M059J (cell line): ENCODE measurements at regions not wholly inside any gene's neighbourhood (a gene's known extent, or its start where the extent isn't known, plus 50 kb on each side); places are given as distances from the start of the nearest gene placed in this dataset.

Experiments
- DNase-seq: peaks from one replicate; pipeline ENCODE4 v3.0.0-alpha.2; 2012; ENCODE audit warnings: low read depth

- DNase-seq: no peak
These were observed 246.8 kb downstream of the CDC5L start for GRCh38 chr6:44634321-44634720.

- no peak for DNase-seq
These were observed 248.0 kb downstream of the CDC5L start for GRCh38 chr6:44635486-44635885.

DNA sequence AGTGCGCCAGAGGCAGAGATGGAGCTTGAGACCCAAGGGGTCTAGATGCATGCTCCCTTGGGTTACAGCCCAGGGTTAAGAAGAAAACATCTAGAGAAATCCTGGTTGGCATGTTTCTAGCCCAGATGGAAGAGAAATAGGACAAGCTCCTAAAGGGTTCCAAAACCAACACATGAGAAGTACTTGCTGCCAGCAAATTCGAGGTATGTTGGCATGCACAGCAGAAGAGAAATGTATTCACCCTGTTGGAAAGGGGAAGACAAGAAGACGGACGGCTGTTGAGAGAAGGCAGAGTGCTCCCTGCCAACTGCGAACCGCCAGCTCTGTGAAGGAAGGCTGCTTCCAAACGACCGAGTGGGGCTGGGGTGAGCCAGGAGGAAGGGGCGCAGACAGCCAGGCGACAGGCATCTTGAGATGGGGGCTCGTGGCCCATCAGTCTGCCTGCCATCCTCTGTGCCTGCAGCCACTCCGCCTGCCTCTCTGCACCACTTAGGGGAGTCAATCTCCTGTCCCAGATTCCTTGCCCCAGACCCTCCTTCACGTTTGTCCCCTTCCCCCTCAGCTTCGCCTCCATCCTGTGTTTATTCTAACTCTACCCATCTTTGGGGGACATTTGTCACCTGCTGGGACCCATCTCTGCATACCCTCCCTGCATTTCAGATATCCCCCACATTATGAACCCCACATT, 249.2 kb downstream of the CDC5L start:
- no peak for DNase-seq

DNA sequence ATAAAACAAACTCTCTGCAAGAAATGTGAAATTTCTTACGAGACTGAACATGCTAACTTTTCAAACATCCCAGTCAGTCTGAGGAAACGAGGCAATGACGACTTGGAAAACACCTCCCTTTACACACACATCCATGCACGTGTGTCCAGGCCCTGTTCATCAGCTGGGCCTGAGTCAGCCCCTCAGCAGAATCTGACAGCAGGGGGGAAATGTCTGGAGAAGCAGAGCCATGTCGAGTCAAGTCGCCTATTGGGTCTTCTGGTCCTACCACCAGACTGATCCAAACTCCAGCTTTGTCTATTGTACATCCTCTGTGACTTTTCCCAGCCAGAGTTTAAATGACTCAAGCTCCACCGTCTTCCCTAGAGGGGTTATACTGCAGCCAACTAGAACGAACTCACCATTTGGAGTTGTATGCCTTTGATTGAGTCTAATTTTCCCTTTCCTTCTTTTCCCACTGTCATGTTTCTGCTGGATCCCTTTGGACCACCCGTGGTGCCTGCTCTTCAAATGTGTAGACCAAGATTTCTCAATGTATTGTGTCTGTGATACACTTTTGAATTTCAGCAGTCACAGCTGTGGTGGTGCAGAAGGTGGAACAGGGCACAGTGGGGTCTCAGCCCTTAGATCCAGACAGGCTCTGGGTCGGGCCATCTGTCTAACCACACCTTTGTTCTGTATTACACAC, 254.0 kb downstream of the CDC5L start:
- DNase-seq: no peak

- no peak for DNase-seq
These were observed 254.8 kb downstream of the CDC5L start for GRCh38 chr6:44642349-44642748.

DNA sequence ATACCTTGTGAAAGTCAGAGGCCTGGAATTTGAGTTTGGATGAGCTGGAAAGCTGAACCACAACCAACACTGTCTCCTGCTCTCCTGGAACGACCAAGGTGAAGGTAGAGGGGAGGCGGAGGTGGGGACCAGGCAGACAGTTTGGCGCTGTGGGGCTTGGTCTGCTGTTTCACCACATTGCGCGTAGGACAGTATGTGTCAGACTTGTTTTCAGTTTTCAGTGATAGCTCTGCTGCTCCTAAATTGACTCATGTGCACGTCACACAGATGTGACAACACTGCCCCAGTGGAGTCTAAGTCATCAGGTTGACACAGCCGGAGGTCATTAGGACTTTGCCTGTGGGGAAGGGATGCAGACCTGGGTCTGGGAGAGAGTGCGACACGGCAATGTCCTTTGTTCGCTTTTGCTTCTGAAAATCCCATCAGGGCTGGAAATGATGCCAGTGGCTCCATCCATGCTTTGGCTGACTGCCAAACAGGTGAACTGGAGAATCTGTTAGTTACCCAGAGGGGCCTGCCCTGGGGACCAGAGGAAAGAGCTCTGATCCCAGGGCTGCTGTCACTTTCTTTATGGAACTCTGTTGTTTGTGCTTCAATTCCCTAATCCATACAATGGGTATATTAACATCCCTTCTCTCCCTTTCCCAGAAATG, 255.5 kb downstream of the CDC5L start:
- peak; percentile 93 for DNase-seq

- DNase-seq: no peak
These were observed 257.8 kb downstream of the CDC5L start for GRCh38 chr6:44645276-44645675.

DNA sequence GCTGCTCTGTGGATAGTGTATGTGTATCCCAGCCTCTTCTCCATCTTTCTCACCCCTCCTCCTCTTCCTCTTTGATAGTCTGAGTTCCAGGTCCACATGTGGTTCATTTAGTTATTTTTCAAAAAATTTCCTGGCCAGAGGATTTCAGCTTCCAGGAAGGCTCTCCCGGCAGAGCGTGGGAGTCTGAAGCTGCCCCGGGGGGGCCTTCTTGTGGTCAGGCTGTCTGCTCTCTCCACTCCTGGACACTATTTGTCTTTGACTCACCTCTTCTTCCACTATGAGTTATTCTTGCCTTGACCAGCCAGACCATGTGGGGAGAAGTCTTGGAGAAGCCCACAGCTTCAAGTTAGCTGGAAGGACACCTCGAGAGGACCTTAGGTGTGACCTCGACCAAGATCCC, 258.8 kb downstream of the CDC5L start:
- peak; percentile 95 for DNase-seq

DNA sequence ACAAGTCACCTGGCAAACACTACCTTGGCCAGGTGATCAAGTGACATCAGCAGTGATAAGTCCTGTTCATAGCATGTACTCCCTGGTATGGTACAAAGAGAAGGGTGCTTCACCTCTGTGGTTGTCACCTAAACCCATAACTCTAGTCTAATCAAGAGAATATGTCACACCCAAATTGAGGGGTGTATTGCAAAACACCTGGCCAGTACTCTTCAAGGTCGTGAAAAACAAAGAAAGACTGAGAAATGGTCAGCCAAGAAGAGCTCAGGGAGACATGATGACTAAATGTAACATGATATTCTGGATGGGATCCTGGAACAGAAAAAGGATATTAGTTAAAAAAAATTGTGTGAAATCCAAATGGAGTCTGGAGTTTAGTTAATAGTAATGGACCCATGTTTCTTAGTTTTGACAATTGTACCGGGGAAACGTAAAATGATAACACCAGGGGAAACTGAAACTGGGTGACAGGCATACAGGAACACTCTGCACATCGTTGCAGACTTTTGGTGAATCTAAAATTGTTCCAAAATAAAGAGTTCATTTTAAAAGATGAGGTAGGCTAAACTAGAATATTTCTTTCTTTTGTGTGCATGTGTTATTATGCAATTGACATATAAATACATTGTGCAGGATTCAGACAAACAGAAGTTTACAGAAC, 262.0 kb downstream of the CDC5L start:
- peak; percentile 80 for DNase-seq

- no peak for DNase-seq
These were observed 263.0 kb downstream of the CDC5L start for GRCh38 chr6:44650495-44650894.

GRCh38 chr6:44650947-44651346, 263.4 kb downstream of the CDC5L start:
- DNase-seq: peak; percentile 95

DNA sequence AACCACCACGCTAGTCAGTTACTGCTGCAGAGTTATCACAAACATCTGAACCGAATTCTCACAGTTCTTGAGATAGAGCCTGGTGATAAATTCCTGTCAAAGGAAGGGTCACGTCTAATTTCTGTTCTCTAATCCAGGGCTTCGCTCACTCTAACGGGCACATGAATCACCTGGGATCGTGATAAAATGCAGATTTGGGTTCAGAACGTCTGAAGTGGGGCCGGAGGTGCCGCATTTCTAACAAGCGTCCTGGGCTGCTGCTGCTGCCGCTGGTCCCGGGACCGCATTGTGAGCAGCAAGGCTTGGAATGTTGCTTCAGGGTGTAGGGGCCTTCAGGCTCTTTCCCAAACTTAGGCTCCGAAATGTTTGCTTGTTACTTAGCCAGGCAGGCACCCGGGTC, 264.1 kb downstream of the CDC5L start:
- peak; percentile 82 for DNase-seq

DNA sequence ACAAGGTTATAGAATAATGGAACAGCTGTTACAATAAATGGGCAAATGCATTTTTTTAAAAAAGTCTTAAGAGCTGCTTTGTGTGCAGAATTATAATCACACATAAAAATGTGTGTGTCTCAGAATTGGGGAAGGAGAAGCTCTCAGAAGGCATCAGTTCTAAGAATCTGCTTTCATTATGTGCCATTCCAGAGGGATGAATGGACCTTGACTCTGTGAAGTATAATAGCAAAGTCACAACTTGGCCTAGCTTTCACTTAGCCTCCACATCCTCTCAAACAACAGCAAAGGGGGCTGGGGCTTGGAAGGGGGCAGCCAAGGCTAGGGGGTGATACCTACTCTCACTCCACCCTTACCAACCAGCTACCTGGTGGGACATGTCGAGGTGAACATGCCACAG, 265.0 kb downstream of the CDC5L start:
- peak; percentile 75 for DNase-seq

DNA sequence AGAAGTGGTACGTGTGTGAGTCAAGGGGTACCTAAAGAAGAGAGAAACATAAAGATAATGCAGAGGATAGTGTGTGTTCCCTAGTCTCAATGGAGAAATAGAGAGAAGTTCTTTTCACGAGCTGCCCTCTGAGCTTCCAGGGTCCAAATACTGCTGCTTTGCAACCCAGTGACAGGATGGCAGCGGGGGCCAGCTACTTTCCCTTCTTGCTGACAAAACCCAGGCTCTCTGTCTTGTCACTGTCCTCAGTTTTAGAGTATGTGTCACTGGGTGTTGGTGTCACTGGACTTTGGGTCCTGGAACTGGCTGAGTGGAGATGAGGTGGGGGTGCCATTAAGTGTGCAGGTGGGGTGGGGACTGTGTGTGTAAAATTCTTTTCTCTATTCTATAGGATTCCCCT, 265.6 kb downstream of the CDC5L start:
- no peak for DNase-seq

DNA sequence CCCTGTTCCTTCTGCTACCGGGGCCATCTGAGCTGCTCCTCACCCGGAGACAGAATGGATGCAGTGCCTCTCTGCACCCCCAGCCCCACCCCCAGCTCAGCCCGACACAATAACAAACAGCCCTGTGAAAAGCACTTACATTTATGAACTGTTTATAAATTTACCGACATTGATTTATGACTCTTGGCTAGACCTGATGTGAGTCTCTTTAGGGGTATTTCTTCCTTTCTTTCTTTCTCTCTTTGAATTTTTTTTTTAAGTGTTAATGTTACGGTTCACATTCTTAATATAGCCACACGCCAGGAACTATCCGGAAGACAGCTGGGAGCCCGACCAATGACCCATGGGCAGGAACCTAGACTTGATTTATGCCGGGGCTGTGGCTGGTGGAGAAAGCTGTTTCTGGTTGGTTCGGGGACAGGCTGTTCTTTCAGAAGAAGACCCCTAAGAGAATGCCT, 266.3 kb downstream of the CDC5L start:
- peak; percentile 88 for DNase-seq

DNA sequence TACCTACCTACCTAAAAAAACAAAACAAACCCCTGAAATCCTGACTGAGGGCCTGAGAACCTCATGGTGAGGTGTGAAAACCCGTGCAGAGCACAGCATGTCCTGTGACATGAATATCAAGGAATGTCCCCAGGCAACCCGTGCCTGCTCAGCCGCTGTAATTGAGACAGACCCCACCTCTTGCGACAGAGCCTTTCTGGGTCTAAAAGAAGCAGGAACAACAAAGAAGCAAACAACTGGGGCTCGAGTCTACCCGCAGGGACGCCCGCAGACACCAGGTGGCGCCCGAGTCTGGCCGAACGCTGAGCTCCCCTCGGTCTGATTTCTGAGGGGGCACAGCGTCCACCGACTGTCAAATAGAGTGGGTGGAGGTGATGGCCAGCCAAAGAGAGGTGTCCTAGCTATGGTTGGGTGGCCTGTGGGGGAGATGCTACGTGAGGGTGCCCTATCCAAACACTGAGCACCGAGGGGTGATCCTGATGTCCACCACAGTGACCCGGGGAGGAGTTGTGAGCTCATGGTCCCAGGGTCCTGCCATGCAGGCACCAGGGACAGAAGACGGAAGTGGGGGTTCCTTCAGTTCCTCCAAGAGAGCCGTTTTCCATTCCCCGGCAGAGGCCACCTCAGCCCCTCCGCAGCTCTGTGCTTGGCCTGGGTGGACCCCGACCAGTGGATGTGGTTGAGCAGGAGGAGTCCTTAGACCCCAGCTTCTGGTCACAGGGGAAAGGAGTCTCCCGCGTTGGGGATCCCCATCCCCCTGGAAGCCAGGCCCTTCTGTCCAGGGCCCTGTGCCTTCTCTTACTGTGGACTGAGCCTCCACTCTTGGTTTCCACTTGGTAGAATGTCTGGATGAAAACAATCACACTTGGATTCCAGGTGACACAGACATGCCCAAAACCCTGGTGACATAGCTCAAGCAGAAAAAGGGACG, 268.2 kb downstream of the CDC5L start:
- peak; percentile 79 for DNase-seq

DNA sequence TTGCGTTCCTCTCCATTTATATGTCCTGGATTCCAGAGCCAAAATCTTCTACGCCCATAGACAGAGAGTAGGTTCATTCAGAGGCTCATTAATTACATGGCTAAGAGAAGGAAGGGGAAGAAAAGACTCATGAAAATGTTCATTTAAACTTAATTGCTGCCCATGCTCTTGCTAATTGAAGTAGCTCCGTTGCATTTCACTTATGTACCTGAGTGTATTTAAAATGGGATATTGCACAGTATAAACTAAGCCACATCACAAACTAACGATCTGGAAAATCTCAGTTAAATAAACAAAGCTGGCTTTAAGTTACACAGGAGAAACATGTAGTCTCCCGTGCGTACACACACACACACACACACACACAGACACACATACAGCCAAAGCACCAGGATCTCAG, 269.2 kb downstream of the CDC5L start:
- no peak for DNase-seq

DNA sequence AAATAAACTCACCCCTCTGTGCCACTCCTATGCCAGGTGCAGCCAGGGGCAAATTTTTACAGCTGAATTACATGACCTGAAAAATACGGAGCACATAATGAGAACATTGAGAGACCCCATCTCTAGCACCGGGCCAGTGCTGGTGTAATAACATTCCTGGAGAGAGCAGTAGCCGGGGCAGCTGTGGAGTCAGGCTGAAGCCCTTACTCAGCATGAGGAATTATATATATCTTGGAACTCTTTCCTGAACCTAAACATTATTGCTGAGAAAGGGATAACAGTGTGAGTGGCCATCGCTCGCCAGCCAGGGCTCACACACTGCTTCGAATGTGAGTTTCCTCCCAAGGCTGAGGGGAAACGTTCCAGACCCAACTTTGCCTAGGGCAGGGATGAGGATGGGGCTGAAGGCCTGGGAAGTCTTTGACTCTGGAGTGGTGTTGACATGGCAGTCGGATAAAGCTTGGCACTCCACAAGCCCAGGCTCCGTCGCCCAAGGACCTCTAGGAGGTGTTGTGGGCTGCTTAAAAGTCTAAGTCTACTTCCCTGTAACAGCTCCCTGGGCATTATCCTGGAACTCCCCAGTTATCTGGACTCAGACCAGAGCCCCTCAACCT, 269.8 kb downstream of the CDC5L start:
- no peak for DNase-seq

GRCh38 chr6:44658571-44658970, 271.1 kb downstream of the CDC5L start:
- DNase-seq: no peak

- DNase-seq: no peak
These were observed 272.2 kb downstream of the CDC5L start for GRCh38 chr6:44659726-44660125.
